ENCODE measurements at regions not wholly inside any gene's neighbourhood (a gene's known extent, or its start where the extent isn't known, plus 50 kb on each side); places are given as distances from the start of the nearest gene placed in this dataset.

GRCh38 chr6:141701732-141702131, 431.0 kb upstream of the GJE1 start:
- TF ChIP-seq EZH2phosphoT487 (IDR thresholded peaks at IDR 0.05; ENCODE audit: insufficient read depth, low read depth) (no peak), EZH2 (IDR thresholded peaks at IDR 0.05; ENCODE audit: insufficient read depth, poor library complexity, severe bottlenecking) (no peak)

Measured in GM23248 (cell line).